HG03196 (cell line): ENCODE measurements at regions not wholly inside any gene's neighbourhood (a gene's known extent, or its start where the extent isn't known, plus 50 kb on each side); places are given as distances from the start of the nearest gene placed in this dataset.
"Not testable (repeated sequence)": the region's sequence is repeated elsewhere in the genome, so short reads cannot be mapped to it uniquely, and the experiment has no call there.

ENCODE experiments used
- ATAC-seq: cut with Tn5 transposase; IDR thresholded peaks from one replicate; pipeline ENCODE4 v1.9.1; 2021; ENCODE audit not compliant: unreplicated experiment

GRCh38 chr4:114085611-114086345 lies 106.3 kb upstream of the ARSJ start:
- ATAC-seq: no peak

- no peak for ATAC-seq
Observed at GRCh38 chr4:114087596-114088230, 108.3 kb upstream of the ARSJ start.

DNA sequence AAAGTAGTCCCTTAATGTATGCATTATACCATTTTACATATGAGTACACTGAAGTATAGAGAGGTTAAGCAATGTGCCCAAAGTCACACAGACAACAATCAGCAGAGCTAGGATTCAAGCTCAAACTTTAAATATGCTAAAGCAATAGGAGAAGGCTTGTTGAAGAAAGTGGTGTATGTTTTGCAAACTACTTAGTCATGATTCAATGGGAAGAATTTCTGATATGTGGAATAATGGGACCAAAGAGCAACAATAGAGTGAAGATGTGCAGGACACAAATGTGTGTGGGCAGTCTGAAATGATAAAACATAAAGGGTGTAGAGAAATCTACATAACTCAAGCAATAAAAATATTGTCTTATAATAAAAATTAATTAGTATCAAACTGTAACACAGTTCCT lies 109.0 kb upstream of the ARSJ start:
- ATAC-seq: no peak

GRCh38 chr4:114091546-114091945 lies 112.1 kb upstream of the ARSJ start:
- no peak for ATAC-seq

DNA sequence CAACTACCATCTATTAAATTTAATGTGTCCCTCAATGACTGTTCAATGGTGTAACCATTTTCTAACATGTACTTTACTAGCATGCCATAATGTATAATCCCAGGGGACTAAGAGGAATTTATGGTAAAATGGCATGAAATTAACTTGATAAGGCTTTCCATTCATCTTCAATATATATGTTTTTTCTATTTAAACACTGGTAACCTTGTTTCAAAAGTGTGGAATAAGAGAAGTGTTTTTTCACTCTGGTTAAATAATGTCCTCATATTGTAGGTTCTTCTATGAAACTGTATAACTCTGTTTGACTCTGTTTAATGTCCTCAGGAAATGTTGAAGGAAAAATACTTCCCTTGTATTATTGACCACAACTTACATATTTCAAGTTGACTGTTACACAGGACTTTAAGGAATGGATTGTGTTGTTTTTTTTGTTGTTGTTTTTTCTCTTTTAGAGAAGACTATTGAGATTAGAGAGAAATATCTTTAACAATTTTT lies 113.8 kb upstream of the ARSJ start:
- no peak for ATAC-seq

DNA sequence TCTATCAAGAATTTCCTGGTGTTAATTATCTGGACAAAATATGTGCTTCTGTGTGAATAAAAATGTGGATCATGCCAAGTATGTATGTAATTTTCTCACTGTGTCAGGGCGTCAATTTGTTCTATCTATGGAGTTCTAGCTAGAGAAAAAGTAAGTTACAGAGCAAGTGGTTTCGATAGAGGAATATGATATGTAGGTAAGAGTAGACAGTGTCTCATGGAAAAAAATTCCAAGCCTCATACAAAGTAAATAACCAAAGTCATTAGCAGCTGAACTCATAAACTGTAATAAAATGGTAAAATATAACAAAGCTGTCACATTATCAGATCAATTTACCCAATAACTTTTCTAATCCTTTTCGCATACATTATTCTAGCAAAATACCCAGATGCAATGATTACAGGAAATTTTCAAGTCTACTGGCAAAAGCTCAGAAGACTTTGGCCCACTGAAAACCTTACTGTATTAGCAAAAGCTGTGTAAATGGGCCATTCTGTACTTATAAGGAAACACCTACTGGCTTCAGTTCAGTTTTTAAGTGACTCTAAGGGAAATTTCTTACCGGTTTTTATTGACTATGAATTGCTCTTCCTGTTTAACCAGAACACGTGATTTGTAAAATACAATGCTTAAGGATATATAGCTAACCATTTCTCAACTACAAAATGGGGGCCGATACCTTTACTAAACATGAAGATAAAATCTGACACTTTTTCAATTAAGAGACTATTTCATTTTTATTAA lies 121.0 kb upstream of the ARSJ start:
- ATAC-seq: no peak

DNA sequence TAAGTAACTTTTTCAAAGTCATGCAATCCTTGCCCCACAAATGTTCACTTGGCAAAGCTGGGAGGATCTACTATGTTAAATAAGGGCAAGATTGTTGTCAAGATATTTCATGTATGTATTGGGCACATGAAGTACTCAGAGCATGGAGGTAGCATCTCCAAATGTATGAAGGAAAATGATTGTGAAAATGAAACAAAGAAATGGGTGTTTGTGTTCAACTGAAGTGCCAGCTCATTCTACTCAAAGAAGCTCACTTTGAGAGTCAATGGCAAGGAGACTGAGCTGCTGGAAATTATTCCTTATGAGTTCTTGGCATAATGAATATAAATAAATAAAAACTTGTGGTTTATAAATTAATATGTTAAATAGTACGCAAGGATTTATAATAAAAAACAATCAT lies 124.5 kb upstream of the ARSJ start:
- no peak for ATAC-seq

DNA sequence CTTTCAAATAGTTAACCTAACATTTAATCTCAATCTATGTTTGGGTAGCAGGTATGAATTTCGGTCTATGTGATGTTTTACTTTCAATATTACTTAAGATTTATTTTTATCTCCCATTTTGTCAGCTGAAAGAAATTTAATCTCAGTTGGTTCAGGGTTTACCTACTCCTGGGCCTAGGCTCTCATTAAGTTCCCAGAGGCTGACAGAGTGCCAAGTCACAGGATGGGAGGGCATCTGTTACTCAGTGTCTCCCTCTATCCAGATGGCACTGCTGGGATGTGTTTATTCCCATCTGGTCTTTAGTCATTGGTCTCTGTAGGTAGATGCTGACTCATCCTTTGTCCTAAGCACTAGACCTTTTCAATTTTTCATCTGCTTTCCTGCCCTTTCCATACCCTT lies 129.4 kb upstream of the ARSJ start:
- ATAC-seq: no peak

- no peak for ATAC-seq
Observed at GRCh38 chr4:114109776-114110175, 130.3 kb upstream of the ARSJ start.

DNA sequence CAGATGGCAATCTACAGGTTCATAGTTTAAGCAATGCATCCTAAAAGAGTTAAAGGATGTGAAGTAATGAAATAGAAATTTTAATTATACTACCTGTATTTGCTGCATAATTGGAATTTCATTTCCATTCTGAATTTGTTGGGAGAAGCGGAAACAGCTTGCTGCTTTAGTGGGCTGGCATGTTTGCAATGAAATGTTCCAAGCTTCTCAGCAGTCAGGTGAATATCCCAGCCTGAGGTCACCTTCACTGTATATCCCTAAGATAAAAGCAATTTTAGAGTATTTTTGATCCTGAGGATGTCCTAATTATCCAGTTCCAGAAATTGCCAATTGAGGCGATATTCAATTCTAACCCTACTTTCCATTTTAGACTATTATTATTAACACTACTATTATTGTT lies 136.1 kb upstream of the ARSJ start:
- no peak for ATAC-seq

DNA sequence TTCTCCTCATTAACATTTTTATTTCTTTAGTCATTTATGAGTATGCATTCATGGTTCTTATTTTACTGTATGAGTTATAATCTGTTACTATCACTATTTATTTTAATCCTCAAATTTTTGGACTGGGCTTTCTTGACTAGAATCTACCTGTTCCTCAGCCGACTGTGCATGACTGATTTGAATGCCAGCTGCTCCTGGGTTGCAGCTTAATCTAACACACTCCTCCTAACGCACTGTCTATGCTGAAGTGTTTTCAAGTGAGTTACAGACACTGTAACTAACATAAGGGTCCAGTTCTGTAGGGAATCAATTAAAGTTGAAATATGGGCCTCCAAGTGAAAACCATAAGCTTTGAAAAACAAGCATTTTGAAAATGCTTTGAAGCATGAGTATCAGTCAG lies 137.4 kb upstream of the ARSJ start:
- no peak for ATAC-seq

DNA sequence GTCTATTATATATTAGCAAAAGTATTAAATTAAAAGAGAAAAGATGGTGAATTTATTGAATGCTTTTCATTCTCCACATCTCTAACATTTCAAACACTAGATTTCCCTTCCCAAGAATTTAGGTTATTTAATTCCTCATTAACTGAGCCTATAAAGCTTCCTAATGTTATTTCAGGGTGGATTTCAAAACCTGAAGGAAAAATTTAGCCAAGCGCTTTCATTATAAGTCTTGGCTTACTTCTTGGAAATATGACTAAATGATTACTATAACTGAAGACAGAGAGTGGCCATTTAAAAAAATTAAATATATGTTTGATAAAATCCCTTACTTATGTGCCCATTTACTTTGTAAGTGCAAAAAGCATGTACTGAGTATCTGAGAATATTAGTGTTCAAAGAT lies 141.8 kb upstream of the ARSJ start:
- no peak for ATAC-seq

- no peak for ATAC-seq
Observed at GRCh38 chr4:114132199-114132598, 152.8 kb upstream of the ARSJ start.

DNA sequence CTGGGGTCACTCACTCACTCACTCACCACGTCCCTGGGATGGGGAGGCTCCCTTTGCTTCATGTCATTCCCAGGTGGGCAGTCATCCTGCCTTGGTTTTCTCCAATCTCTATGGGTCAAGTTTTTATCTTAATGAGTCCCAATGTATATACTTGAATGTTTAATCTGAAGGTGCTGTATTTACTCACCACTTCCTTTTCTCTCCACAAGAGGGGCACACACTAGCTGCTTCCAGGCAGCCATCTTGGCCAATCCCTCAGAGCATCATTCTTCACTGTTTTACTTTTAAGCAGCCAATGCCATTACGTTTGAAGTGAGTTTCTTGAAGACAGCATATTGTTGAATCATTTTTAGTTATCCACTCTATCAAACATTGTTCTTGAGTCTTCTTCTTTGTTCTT lies 153.4 kb upstream of the ARSJ start:
- ATAC-seq: no peak

GRCh38 chr4:114136069-114136468 lies 156.6 kb upstream of the ARSJ start:
- ATAC-seq: no peak

- no peak for ATAC-seq
Observed at GRCh38 chr4:114137984-114138383, 158.5 kb upstream of the ARSJ start.

DNA sequence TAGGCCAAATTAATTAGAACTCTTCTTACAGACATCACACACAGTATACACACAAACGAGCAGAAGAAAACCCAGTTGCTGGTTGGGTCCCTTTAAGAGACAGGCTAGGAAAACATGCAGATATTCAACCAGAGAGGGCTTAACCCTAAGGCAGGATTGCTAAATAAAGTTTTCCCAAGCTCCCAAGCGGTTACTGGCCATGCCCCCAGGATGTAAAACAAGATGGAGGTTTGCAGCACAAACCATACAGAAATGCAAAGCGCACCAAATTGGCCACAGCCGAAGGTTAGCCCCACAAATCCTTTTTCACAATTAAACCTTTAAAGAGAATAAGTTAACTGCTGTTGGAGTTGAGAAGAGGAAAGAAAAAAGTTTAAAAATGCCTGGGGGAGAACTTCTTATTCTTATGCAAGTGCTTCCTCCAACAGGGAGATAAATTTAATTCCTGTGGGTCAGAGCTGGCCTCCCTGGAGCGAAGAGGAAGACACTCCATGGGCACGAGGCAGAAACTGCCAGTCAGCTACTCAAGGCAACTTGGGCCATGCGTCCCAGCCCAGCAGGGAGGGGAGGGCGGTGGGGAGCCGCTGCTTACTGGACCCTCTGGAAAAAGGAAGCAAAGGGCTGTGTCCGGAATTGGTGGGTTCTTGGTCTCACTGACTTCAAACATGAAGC lies 167.6 kb upstream of the ARSJ start:
- ATAC-seq: no peak

- ATAC-seq: not testable (repeated sequence)
Observed at GRCh38 chr4:114147619-114148208, 168.3 kb upstream of the ARSJ start.

- ATAC-seq: not testable (repeated sequence)
Observed at GRCh38 chr4:114148372-114149070, 169.1 kb upstream of the ARSJ start.

DNA sequence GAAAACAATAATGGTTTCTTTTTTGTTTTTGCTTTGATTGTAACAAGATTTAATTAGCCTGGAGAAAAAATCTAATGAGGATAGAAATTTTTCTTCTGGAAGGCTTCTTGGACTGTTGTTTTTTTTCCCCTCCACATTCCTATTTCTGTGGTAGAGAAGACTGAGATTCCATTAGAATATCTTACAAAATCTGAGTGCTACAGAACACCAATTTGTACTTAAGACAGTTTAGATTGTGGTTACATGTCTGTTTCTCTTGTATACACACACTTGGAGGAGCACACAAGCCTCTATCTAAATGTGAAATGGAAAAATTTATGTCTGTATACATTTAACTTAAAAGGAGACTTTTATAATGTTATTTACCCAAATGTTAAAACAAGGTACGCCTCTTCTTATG lies 176.9 kb upstream of the ARSJ start:
- ATAC-seq: no peak
